Upper lobe of left lung (tissue), 6 donors: ENCODE measurements at regions not wholly inside any gene's neighbourhood (a gene's known extent, or its start where the extent isn't known, plus 50 kb on each side); places are given as distances from the start of the nearest gene placed in this dataset.
A peak's percentile ranks its signal among the peaks of the same experiment; 100 is the strongest.

Source experiments
- ATAC-seq, 2 donors: fragments of 200-7000 bp; cut with Tn5 transposase; one replicate each; pipeline ENCODE4 v1.9.1; 2022; ENCODE audit warnings: mild to moderate bottlenecking in 2 of 2, moderate library complexity in 2 of 2; ENCODE audit not compliant: low FRiP score in 2 of 2
- DNase-seq, 2 donors: peaks; one replicate each; pipeline ENCODE4 v3.0.0-alpha.2; 2019 to 2020
- H3K27ac ChIP-seq, 4 donors: fragments of 200-600 bp; sonication (generic); one replicate each; pipeline ENCODE4 v1.5.1; 2016 to 2019
- H3K27me3 ChIP-seq, 4 donors: fragments of 200-600 bp; sonication (generic); one replicate each; pipeline ENCODE4 v1.5.1; 2017 to 2019
- H3K36me3 ChIP-seq, 4 donors: fragments of 200-600 bp; sonication (generic); one replicate each; pipeline ENCODE4 v1.5.1; 2016 to 2019
- H3K4me1 ChIP-seq, 4 donors: fragments of 200-600 bp; sonication (generic); one replicate each; pipeline ENCODE4 v1.5.1; 2018 to 2019
- H3K4me3 ChIP-seq, 4 donors: fragments of 200-600 bp; sonication (generic); one replicate each; pipeline ENCODE4 v1.5.1; 2017 to 2019; ENCODE audit warnings: mild to moderate bottlenecking in 2 of 4, moderate library complexity in 1 of 4
- H3K9me3 ChIP-seq, 4 donors: fragments of 200-600 bp; sonication (generic); one replicate each; pipeline ENCODE4 v1.5.1; 2018 to 2019
- EP300 ChIP-seq, 4 donors: sonication (generic); formaldehyde crosslinking; IDR thresholded peaks; one replicate each; pipeline ENCODE4 v1.5.1; 2017; ENCODE audit warnings: antibody characterized with exemption in 4 of 4, control low read depth in 2 of 4
- POLR2A ChIP-seq, 4 donors: fragments of 450-650 bp; IDR thresholded peaks; one replicate each; pipeline ENCODE4 v1.5.1; 2016 to 2017; ENCODE audit warnings: antibody characterized with exemption in 4 of 4, mild to moderate bottlenecking in 2 of 4
- POLR2AphosphoS5 ChIP-seq, 2 donors: sonication (generic); formaldehyde crosslinking; IDR thresholded peaks; one replicate each; pipeline ENCODE4 v1.5.1; 2017; ENCODE audit warnings: antibody characterized with exemption in 2 of 2
- WGBS, 2 donors: methylation state at CpG; one replicate each; pipeline ENCODE4 v1.1.5; 2017 to 2018; 5-methylcytosine and 5-hydroxymethylcytosine counted together
- TF ChIP-seq, protein P1 (sequence below), 6 experiments: fragments of 450-650 bp in 4 of 6; fragments of 200-600 bp in 2 of 6; sonication (generic) in 2 of 6; IDR thresholded peaks; one replicate each; pipeline ENCODE4 v1.5.1; 2016 to 2019; ENCODE audit warnings: antibody characterized with exemption in 6 of 6
- donor health status: DM: no; HTN: no; CAD: no; lungs with moderate emphysema.
- donor health status: DM: no; HTN: yes; CAD: no; lungs with severe emphysema.

GRCh38 chr1:63012339-63012738, 228.4 kb downstream of the ATG4C start:
- TF ChIP-seq POLR2A (IDR thresholded peaks at IDR 0.05) (no peak), POLR2AphosphoS5 (IDR thresholded peaks at IDR 0.05) (peak in 1 of 2 donors; percentile 16)
- TF ChIP-seq, protein P1, sequence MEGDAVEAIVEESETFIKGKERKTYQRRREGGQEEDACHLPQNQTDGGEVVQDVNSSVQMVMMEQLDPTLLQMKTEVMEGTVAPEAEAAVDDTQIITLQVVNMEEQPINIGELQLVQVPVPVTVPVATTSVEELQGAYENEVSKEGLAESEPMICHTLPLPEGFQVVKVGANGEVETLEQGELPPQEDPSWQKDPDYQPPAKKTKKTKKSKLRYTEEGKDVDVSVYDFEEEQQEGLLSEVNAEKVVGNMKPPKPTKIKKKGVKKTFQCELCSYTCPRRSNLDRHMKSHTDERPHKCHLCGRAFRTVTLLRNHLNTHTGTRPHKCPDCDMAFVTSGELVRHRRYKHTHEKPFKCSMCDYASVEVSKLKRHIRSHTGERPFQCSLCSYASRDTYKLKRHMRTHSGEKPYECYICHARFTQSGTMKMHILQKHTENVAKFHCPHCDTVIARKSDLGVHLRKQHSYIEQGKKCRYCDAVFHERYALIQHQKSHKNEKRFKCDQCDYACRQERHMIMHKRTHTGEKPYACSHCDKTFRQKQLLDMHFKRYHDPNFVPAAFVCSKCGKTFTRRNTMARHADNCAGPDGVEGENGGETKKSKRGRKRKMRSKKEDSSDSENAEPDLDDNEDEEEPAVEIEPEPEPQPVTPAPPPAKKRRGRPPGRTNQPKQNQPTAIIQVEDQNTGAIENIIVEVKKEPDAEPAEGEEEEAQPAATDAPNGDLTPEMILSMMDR (IDR thresholded peaks at IDR 0.05) = no peak
- ATAC-seq (peak in 1 of 2 donors; percentile 26), DNase-seq (no peak)
- Histone ChIP-seq H3K4me1 (no peaks in the 10 kb centered on the region), H3K4me3 (no peak overlapping the region), H3K27ac (no peak overlapping the region), H3K27me3 (no peaks in the 10 kb centered on the region), H3K9me3 (no peaks in the 10 kb centered on the region), H3K36me3 (no peaks in the 10 kb centered on the region)
- 47 to 59% methylated on average over 6 of the region's 6 CpGs for WGBS, 2 donors

- DNase-seq = no peak
- no peaks in the 10 kb centered on the region for H3K36me3 ChIP-seq
- WGBS, 2 donors = 93 to 95% methylated on average over 2 of the region's 2 CpGs
- ATAC-seq = no peak
- no peak overlapping the region for H3K4me3 ChIP-seq
- H3K9me3 ChIP-seq = no peaks in the 10 kb centered on the region
- H3K4me1 ChIP-seq = no peaks in the 10 kb centered on the region
- TF ChIP-seq POLR2AphosphoS5 (IDR thresholded peaks at IDR 0.05) (no peak), POLR2A (IDR thresholded peaks at IDR 0.05) (no peak), EP300 (IDR thresholded peaks at IDR 0.05) (no peak)
- TF ChIP-seq, protein P1 (IDR thresholded peaks at IDR 0.05) = no peak
- H3K27me3 ChIP-seq = no peaks in the 10 kb centered on the region
- H3K27ac ChIP-seq = no peak overlapping the region
Measured at GRCh38 chr1:63014267-63014666, 230.3 kb downstream of the ATG4C start.

- WGBS, 2 donors = 72 to 79% methylated on average over 2 of the region's 2 CpGs
- TF ChIP-seq POLR2AphosphoS5 (IDR thresholded peaks at IDR 0.05) = no peak
- TF ChIP-seq EP300 (IDR thresholded peaks at IDR 0.05) = no peak
- no peak for TF ChIP-seq POLR2A (IDR thresholded peaks at IDR 0.05)
- TF ChIP-seq, protein P1 (IDR thresholded peaks at IDR 0.05) = no peak
- no peaks in the 10 kb centered on the region for H3K9me3 ChIP-seq
Measured at GRCh38 chr1:63022319-63022718, 238.4 kb downstream of the ATG4C start.

DNA sequence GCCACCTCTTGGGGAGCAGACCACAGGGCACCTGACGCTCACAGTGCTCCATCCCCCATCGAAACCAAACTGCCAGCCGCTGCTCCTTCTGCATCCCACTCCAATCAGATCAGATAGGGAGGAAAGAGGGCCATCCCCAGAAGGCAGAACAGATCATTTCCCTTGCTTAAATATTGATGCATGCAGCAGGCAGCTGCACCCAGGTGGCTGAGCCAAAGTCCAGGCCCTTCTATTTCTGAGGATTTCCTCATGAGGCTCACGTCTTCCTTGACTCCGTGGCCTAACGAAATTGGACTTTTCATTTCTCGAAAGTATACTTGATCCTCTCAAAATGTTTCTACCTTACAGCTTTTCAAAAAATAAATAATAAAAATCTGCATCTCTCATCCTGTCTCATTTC, 239.2 kb downstream of the ATG4C start:
- no peak for ATAC-seq

More at GRCh38 chr1:63022319-63022718, 238.4 kb downstream of the ATG4C start:
- Histone ChIP-seq H3K36me3 (no peaks in the 10 kb centered on the region), H3K4me3 (no peak overlapping the region), H3K4me1 (no peaks in the 10 kb centered on the region), H3K27me3 (no peaks in the 10 kb centered on the region), H3K27ac (no peak overlapping the region)
- no peak for ATAC-seq
- DNase-seq = no peak

GRCh38 chr1:63023637-63024036, 239.7 kb downstream of the ATG4C start:
- ATAC-seq = no peak

More for the DNA sequence above, 239.2 kb downstream of the ATG4C start:
- Histone ChIP-seq H3K36me3 (no peaks in the 10 kb centered on the region), H3K27me3 (no peaks in the 10 kb centered on the region), H3K4me1 (no peaks in the 10 kb centered on the region), H3K9me3 (no peaks in the 10 kb centered on the region), H3K27ac (no peak overlapping the region), H3K4me3 (no peak overlapping the region)
- DNase-seq = no peak
- TF ChIP-seq POLR2AphosphoS5 (IDR thresholded peaks at IDR 0.05) = no peak
- TF ChIP-seq, protein P1 (IDR thresholded peaks at IDR 0.05) = no peak
- no peak for TF ChIP-seq POLR2A (IDR thresholded peaks at IDR 0.05)
- no peak for TF ChIP-seq EP300 (IDR thresholded peaks at IDR 0.05)
- WGBS, 2 donors = 81 to 82% methylated on average over 7 of the region's 7 CpGs

More at GRCh38 chr1:63023637-63024036, 239.7 kb downstream of the ATG4C start:
- no peak for DNase-seq
- 94 to 100% methylated on average over 1 of the region's 1 CpG for WGBS, 2 donors
- no peaks in the 10 kb centered on the region for H3K36me3 ChIP-seq
- no peak overlapping the region for H3K27ac ChIP-seq
- no peak for TF ChIP-seq POLR2A (IDR thresholded peaks at IDR 0.05)
- TF ChIP-seq EP300 (IDR thresholded peaks at IDR 0.05) = no peak
- no peak for TF ChIP-seq POLR2AphosphoS5 (IDR thresholded peaks at IDR 0.05)
- H3K4me1 ChIP-seq = no peaks in the 10 kb centered on the region
- H3K9me3 ChIP-seq = no peaks in the 10 kb centered on the region
- no peak overlapping the region for H3K4me3 ChIP-seq
- H3K27me3 ChIP-seq = no peaks in the 10 kb centered on the region
